ENCODE measurements at regions not wholly inside any gene's neighbourhood (a gene's known extent, or its start where the extent isn't known, plus 50 kb on each side); places are given as distances from the start of the nearest gene placed in this dataset.

- TF ChIP-seq CTCF (IDR thresholded peaks at IDR 0.05; ENCODE audit: borderline replicate concordance, control extremely low read depth, extremely low read depth, insufficient read depth, missing control alignments) = no peak
- in situ Hi-C loops (cut with MboI; ENCODE audit: low sequenced_read_pairs, unreplicated experiment) = no loop called here
- no peak for DNase-seq (ENCODE audit: low spot score)
Observed at GRCh38 chr2:155653176-155653575, 679.3 kb downstream of the NR4A2 start.

GRCh38 chr2:155651851-155652250 is 680.7 kb downstream of the NR4A2 start:
- in situ Hi-C loops (cut with MboI; ENCODE audit: low sequenced_read_pairs, unreplicated experiment) = no loop called here
- DNase-seq (ENCODE audit: low spot score) = no peak
- no peak for TF ChIP-seq CTCF (IDR thresholded peaks at IDR 0.05; ENCODE audit: borderline replicate concordance, control extremely low read depth, extremely low read depth, insufficient read depth, missing control alignments)

GRCh38 chr2:155645791-155646190 is 686.7 kb downstream of the NR4A2 start:
- DNase-seq (ENCODE audit: low spot score) = no peak
- in situ Hi-C loops (cut with MboI; ENCODE audit: low sequenced_read_pairs, unreplicated experiment) = no loop called here
- TF ChIP-seq CTCF (IDR thresholded peaks at IDR 0.05; ENCODE audit: borderline replicate concordance, control extremely low read depth, extremely low read depth, insufficient read depth, missing control alignments) = no peak

- TF ChIP-seq CTCF (IDR thresholded peaks at IDR 0.05; ENCODE audit: borderline replicate concordance, control extremely low read depth, extremely low read depth, insufficient read depth, missing control alignments) = no peak
- no peak for DNase-seq (ENCODE audit: low spot score)
- in situ Hi-C loops (cut with MboI; ENCODE audit: low sequenced_read_pairs, unreplicated experiment) = no loop called here
Observed at GRCh38 chr2:155643056-155643775, 689.3 kb downstream of the NR4A2 start.

- DNase-seq (ENCODE audit: low spot score) = no peak
- in situ Hi-C loops (cut with MboI; ENCODE audit: low sequenced_read_pairs, unreplicated experiment) = no loop called here
- no peak for TF ChIP-seq CTCF (IDR thresholded peaks at IDR 0.05; ENCODE audit: borderline replicate concordance, control extremely low read depth, extremely low read depth, insufficient read depth, missing control alignments)
Observed at GRCh38 chr2:155633887-155634570, 698.5 kb downstream of the NR4A2 start.

- no peak for DNase-seq (ENCODE audit: low spot score)
- in situ Hi-C loops (cut with MboI; ENCODE audit: low sequenced_read_pairs, unreplicated experiment) = no loop called here
Observed at GRCh38 chr2:155633060-155633839, 699.3 kb downstream of the NR4A2 start.

More at GRCh38 chr2:155633060-155633839, 699.3 kb downstream of the NR4A2 start:
- no peak for TF ChIP-seq CTCF (IDR thresholded peaks at IDR 0.05; ENCODE audit: borderline replicate concordance, control extremely low read depth, extremely low read depth, insufficient read depth, missing control alignments)

All from GM13976 (cell line).